Hematopoietic multipotent progenitor cell (in vitro differentiated cells): ENCODE measurements at regions not wholly inside any gene's neighbourhood (a gene's known extent, or its start where the extent isn't known, plus 50 kb on each side); places are given as distances from the start of the nearest gene placed in this dataset.

Source experiments
- DNase-seq, 3 donors: peaks; one replicate each; pipeline ENCODE4 v3.0.0-alpha.2; 2011 to 2015; ENCODE audit warnings: low read depth in 2 of 3, low spot score in 2 of 3

GRCh38 chr4:165610679-165611437 is 232.1 kb downstream of the CPE start:
- no peak for DNase-seq

- peak in 1 of 3 donors; percentile 51 for DNase-seq
Measured at GRCh38 chr4:165612936-165613335, 234.1 kb downstream of the CPE start.

- no peak for DNase-seq
Measured at GRCh38 chr4:165613581-165613980, 234.8 kb downstream of the CPE start.

- no peak for DNase-seq
Measured at GRCh38 chr4:165620913-165621312, 242.1 kb downstream of the CPE start.

GRCh38 chr4:165621983-165622382 is 243.2 kb downstream of the CPE start:
- peak in 2 of 3 donors; percentile 48 to 59 for DNase-seq

DNA sequence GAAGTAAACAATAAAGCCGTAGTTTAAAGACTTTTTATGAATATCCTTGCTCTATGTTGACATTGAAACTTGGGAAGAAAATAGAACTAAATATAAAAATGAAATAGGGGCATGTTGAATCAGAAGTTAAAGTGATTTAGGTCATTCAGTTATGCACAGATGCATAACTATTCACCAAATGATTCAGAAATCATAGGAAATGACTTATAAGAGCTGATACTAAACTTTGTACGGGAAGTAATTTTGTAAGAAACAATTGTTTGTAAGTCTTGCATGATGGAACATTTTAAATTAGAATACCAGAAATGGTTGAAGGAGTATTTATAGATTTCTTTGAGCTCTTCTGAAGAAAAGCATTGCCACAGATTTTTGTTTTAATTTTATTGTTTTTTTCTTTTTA is 246.5 kb downstream of the CPE start:
- DNase-seq = no peak

GRCh38 chr4:165626316-165626715 is 246.7 kb upstream of the TLL1 start:
- no peak for DNase-seq

DNA sequence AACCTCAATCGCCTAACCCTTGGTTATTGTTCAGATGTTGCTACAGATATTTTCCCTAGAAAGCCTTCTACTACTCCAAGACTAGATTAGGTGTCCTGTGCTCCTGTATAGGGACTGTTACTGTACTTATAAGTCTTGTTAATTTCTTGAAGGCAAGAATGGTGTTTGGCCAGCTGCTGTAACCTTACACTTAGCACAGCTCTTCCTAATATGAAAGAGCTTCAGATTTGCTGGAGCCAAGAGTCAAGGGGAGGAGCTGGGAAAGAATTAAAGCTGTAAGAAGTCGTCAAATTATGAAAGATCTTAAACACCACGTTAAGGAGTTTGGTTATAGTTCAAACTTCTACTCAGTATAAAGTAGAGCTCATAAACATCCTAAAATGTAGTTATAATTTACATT is 245.9 kb upstream of the TLL1 start:
- DNase-seq = no peak

GRCh38 chr4:165627548-165627947 is 245.5 kb upstream of the TLL1 start:
- DNase-seq = peak in 1 of 3 donors; percentile 12

GRCh38 chr4:165628572-165628971 is 244.5 kb upstream of the TLL1 start:
- DNase-seq = no peak

DNA sequence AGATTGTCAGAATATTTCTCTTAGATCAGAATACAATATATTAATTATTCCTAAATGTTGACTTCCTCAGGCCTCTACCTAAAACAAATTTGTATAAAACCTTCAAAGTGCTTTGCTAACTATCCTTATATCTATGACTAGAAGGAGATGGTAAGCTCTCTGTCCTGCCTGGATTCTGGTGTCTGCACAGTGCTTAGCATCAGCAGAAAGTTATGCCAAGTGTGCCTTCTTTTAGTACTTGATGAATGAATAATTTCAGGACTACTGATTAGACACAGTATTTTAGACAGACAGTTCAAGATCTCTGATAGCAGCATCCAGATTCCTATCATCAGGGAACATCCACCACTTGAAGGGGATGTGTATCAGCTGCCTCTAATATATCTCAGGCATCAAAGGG is 242.4 kb upstream of the TLL1 start:
- no peak for DNase-seq

DNA sequence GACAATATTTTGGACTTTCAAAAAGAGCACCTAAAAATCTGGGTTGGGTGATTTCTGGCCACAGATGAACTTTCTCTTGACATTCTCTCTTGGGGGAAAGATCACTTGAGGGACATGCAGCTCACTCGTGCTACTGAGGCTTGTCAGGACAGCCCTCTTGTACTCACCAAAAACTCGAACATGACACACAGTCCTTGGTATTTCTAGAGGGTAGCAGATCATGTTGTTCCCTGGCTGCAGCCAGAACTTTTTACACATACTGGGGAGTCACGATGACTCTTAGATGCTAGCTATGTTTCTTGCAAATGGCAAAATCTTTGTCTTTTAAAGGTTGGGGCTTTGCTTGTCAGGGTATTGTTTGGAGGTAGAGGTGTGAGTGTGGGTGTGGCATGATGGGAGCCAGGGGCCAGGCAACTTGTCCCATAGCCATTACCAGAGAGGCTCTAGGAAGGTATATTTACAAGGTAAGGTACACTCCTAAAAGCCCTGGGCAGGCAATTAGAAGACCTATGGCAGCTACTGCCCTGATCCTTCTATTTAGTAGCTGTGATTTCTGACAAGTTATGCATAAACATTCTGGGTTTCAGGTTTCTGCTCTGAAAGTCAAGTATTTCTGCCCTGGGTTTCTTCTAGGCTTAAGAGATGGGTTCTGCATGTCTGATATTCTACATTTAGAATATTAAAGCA is 241.7 kb upstream of the TLL1 start:
- no peak for DNase-seq

GRCh38 chr4:165631912-165632311 is 241.1 kb upstream of the TLL1 start:
- no peak for DNase-seq

- no peak for DNase-seq
Measured at GRCh38 chr4:165634766-165635165, 238.3 kb upstream of the TLL1 start.

GRCh38 chr4:165635381-165635780 is 237.7 kb upstream of the TLL1 start:
- DNase-seq = no peak

- no peak for DNase-seq
Measured at GRCh38 chr4:165635951-165636350, 237.1 kb upstream of the TLL1 start.

DNA sequence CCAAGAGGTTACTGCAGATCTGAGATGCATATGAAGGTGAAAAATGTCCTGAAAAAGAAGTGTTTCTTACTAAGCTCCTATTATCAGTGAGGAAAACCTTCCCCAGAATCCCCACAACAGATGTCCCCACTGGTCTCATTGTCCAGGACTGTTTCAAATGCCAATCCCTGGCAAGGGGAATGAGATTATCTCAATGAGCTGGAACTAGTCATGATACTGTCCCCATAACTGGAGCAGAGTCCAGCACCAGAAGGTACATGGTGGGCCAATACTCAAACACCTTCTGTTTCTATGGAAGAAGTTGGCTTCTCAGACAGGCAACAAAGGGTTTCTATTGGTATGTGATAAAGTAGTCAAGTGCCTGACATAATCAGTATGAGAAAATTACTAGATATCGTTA is 221.1 kb upstream of the TLL1 start:
- no peak for DNase-seq

- DNase-seq = no peak
Measured at GRCh38 chr4:165654556-165654955, 218.5 kb upstream of the TLL1 start.

DNA sequence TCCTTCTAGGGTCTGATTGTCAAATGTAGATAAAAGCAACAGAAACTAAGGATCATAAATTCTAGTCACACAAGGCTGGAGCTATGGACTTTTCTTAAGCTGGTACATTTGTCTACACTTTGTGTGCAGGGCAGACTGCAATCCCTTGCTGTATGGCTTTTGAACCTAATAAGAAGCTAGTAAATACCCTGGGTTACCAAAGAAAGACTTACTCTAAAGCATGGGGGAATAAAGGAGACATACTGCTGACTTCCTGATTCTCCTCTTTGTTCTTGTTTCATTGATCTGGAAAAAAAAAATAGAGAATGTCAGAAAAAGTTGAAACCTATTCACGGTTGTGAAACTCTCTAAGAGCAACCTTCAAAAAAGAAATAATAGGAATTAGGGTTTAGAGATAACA is 216.6 kb upstream of the TLL1 start:
- DNase-seq = no peak

- no peak for DNase-seq
Measured at GRCh38 chr4:165656829-165657490, 216.1 kb upstream of the TLL1 start.

DNA sequence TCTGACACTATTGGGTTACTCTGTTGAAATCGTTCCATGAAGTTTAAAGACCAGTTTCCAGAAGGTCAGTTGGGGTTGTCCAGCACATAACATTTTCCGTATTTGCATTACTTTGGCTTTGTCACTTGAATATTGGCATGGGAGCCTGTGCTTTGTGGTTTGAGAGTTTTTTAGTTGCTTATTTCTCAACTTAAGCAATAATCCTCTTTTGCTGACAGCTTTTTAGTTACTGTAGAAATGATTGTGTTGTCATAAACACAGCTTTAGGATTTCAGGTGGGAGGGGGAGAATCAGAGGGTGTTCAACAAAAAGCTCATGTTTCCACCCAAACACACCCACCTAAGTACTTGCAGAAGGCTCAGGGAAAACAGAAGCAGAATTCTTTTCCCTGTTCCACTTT is 210.7 kb upstream of the TLL1 start:
- DNase-seq = no peak

GRCh38 chr4:165663411-165663810 is 209.6 kb upstream of the TLL1 start:
- no peak for DNase-seq
